ENCODE measurements at regions not wholly inside any gene's neighbourhood (a gene's known extent, or its start where the extent isn't known, plus 50 kb on each side); places are given as distances from the start of the nearest gene placed in this dataset.

- DNase-seq = no peak
Measured at GRCh38 chr2:81304154-81304830, 999.7 kb upstream of the LRRTM1 start.

DNA sequence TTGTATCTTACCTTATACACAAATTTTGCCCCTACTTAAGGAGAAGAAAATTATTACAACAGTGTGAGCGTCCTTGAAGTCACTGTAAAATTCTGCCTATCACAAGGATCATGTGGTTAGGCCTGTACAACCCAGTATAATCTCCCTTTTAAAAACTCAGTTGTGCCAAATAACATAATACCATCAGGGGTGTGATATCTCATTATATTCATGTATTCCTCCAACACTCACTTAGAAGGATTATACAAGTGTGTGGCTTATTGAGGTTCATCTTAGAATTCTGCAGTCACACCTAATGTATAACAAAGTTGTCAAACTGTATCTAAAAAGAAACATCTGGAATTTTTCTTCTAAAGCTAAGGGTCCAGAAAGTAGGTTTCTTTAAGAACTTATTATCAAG lies 998.8 kb upstream of the LRRTM1 start:
- DNase-seq = no peak

DNA sequence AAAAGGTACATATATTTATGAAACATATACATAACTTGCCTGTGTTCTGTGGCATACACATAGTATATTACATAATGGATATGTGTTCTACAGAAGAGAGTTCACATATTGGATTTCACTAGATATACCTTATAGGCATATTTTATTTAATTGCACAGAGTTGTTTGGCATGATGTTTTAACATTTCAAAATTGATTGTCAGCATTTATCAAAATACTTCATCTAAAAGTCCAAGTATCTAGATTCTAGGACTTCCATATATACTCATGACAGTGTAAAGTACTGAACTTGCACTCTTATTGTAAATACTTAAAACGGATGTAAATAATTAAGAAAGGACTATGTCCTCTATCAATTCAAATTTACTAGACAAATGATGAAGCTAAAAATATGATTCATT lies 995.3 kb upstream of the LRRTM1 start:
- DNase-seq = no peak

DNA sequence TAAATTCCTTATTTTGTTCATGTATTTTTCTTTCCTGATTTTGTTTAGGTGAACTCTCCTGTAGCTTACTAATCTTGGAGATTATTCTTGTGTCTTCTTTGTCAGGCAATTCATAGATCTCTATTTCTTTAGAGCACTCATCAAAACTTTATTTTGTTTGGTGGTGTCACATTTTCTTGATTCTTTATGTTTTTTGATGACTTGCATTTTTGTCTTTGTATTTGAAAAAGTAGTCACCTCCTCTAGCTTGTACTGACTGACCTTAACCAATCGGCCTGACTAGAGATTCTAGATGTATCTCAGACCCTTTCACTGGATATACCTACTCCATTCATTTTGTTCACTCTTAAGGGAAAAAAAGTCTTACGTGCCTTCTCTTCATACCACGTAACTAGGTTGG lies 986.3 kb upstream of the LRRTM1 start:
- DNase-seq = no peak

- no peak for DNase-seq
Measured at GRCh38 chr2:81283081-81283480, 978.5 kb upstream of the LRRTM1 start.

GRCh38 chr2:81282151-81282769 lies 977.7 kb upstream of the LRRTM1 start:
- no peak for DNase-seq

GRCh38 chr2:81276595-81276994 lies 972.0 kb upstream of the LRRTM1 start:
- no peak for DNase-seq

DNA sequence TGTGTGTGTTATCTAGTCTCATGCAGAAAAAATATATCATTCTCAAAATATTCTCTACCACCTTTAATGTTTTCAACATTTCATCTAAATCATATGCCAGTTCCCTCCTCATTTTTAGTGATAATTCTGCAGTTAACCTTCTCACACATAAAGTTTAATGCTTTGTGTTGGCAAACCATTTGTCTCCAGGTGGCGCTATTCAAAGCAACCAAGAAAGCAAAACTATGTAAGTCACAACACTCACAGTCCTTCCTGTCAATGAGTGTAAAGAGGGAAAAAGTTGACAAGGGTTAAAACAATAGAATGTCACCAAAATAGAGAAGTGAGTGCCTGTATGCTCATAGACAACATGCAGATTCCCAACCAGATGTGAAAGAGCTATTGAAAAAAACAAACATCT lies 961.6 kb upstream of the LRRTM1 start:
- DNase-seq = peak; percentile 12

GRCh38 chr2:81263989-81264388 lies 959.4 kb upstream of the LRRTM1 start:
- no peak for DNase-seq

GRCh38 chr2:81260320-81260719 lies 955.8 kb upstream of the LRRTM1 start:
- no peak for DNase-seq

DNA sequence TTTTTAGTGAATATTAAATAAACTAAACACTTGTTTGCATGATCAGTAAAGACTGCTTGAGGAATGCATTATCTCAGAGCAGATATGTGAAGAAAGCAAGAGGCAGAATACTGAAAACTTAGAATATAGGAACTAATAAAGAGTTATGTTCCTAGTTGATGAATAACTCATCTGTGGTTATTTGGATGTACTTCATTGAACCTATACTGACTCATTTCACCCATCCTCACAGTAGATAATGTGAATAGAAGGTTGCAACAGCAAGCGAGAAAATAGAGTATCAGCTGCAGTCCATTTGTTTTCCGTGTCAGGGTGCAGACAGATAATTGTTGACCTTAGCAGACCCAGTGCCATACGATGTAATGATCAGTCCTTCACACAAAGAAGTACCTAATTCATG lies 945.7 kb upstream of the LRRTM1 start:
- DNase-seq = no peak

DNA sequence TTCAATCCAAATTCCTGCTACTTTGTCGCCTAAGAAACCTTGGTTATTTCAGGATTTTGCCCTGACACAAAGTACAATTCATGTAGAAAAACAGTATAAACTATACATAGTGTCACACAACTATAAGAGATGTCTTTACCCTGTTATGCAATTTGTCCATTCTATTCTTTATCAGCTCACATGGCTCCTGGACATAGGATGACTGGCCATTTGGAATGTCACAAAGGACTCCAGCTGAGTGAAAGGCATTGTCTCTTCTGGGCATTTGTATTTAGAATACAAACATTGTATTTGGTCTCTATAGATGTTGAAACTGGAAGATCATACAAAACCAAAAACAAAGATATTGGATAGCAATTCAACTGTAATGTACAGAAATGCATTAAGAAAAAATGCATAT lies 944.6 kb upstream of the LRRTM1 start:
- no peak for DNase-seq

DNA sequence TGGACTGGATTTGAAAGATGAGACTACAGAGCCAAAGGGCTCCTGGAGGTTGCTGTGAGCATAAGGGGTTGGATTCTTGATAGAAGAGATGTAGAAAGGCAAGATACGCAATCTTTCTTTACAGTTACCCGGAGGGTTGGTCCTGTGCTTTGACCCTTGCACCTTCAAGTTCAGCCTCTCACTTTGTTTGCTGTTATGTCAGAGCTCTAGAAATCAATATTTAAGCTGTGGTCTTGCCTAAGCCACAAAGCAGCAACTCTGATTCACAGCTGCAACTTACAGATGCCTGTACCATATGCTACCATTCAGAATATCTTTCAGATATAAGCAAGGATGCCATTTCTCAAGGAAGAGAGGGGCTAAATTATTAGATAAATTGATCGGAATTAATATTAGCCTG lies 943.1 kb upstream of the LRRTM1 start:
- DNase-seq = no peak

GRCh38 chr2:81242501-81242900 lies 937.9 kb upstream of the LRRTM1 start:
- no peak for DNase-seq

GRCh38 chr2:81238462-81238861 lies 933.9 kb upstream of the LRRTM1 start:
- DNase-seq = no peak

DNA sequence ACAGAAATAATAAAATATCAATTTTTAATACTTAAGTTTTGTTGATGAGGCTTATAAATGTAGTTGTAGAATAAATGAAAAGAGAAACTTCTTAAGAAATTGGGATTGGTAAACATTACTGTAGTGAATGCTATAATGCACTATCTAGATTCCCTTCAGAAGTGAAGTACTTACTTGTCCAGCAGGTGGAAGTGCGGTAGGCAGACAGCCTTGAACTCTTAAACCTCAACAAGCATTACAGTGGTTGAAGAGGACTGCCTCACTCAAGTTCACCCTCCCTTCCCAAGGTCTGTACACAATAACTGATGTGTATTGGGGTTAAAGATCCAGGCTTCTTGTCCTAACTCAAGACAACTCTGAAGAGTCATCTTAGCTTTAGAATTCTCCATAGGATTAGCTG lies 931.0 kb upstream of the LRRTM1 start:
- DNase-seq = no peak

- no peak for DNase-seq
Measured at GRCh38 chr2:81234711-81235110, 930.2 kb upstream of the LRRTM1 start.

- DNase-seq = no peak
Measured at GRCh38 chr2:81225756-81226155, 921.2 kb upstream of the LRRTM1 start.

GRCh38 chr2:81213598-81213997 lies 909.0 kb upstream of the LRRTM1 start:
- no peak for DNase-seq

- DNase-seq = no peak
Measured at GRCh38 chr2:81206216-81206615, 901.7 kb upstream of the LRRTM1 start.

GRCh38 chr2:81196933-81197628 lies 892.5 kb upstream of the LRRTM1 start:
- no peak for DNase-seq

GRCh38 chr2:81196383-81196851 lies 891.9 kb upstream of the LRRTM1 start:
- no peak for DNase-seq

GRCh38 chr2:81195774-81196382 lies 891.3 kb upstream of the LRRTM1 start:
- no peak for DNase-seq

All from left kidney (tissue), 1 donor.